ENCODE measurements at regions not wholly inside any gene's neighbourhood (a gene's known extent, or its start where the extent isn't known, plus 50 kb on each side); places are given as distances from the start of the nearest gene placed in this dataset.
"Not testable (repeated sequence)": the region's sequence is repeated elsewhere in the genome, so short reads cannot be mapped to it uniquely, and the experiment has no call there.

GRCh38 chr6:121717686-121718085 lies 282.2 kb downstream of the GJA1 start:
- TF ChIP-seq CTCF (IDR thresholded peaks at IDR 0.05; ENCODE audit: unreplicated experiment in 3 of 3) = no peak
- Mint-ChIP-seq H3K27ac (no peak overlapping the region), H3K4me3 (no peak overlapping the region), H3K4me1 (no peaks in the 10 kb centered on the region), H3K9me3 (no peaks in the 10 kb centered on the region), H3K27me3 (ENCODE audit: low read depth) (no peaks in the 10 kb centered on the region), H3K36me3 (ENCODE audit: low read depth) (no peaks in the 10 kb centered on the region)

- not testable (repeated sequence) for H3K27me3 Mint-ChIP-seq (ENCODE audit: low read depth); H3K36me3 Mint-ChIP-seq (ENCODE audit: low read depth); H3K9me3 Mint-ChIP-seq; H3K4me1 Mint-ChIP-seq; H3K4me3 Mint-ChIP-seq; H3K27ac Mint-ChIP-seq
These were observed 285.4 kb downstream of the GJA1 start for GRCh38 chr6:121720867-121721266.

- Mint-ChIP-seq H3K9me3 (no peaks in the 10 kb centered on the region), H3K4me3 (no peak overlapping the region), H3K27me3 (ENCODE audit: low read depth) (no peaks in the 10 kb centered on the region), H3K36me3 (ENCODE audit: low read depth) (no peaks in the 10 kb centered on the region), H3K4me1 (no peaks in the 10 kb centered on the region), H3K27ac (no peak overlapping the region)
- TF ChIP-seq CTCF (IDR thresholded peaks at IDR 0.05; ENCODE audit: unreplicated experiment in 3 of 3) = no peak
These were observed 288.2 kb downstream of the GJA1 start for GRCh38 chr6:121723623-121724022.

- H3K36me3 Mint-ChIP-seq (ENCODE audit: low read depth) = no peaks in the 10 kb centered on the region
- no peak overlapping the region for H3K4me3 Mint-ChIP-seq
- no peaks in the 10 kb centered on the region for H3K27me3 Mint-ChIP-seq (ENCODE audit: low read depth)
- no peak for TF ChIP-seq CTCF (IDR thresholded peaks at IDR 0.05; ENCODE audit: unreplicated experiment in 3 of 3)
- H3K27ac Mint-ChIP-seq = no peak overlapping the region
- H3K4me1 Mint-ChIP-seq = no peaks in the 10 kb centered on the region
- H3K9me3 Mint-ChIP-seq = no peaks in the 10 kb centered on the region
These were observed 289.1 kb downstream of the GJA1 start for GRCh38 chr6:121724576-121724975.

- H3K4me3 Mint-ChIP-seq = no peak overlapping the region
- H3K4me1 Mint-ChIP-seq = no peaks in the 10 kb centered on the region
- H3K36me3 Mint-ChIP-seq (ENCODE audit: low read depth) = no peaks in the 10 kb centered on the region
- TF ChIP-seq CTCF (IDR thresholded peaks at IDR 0.05; ENCODE audit: unreplicated experiment in 3 of 3) = no peak
- H3K27ac Mint-ChIP-seq = no peak overlapping the region
- H3K27me3 Mint-ChIP-seq (ENCODE audit: low read depth) = no peaks in the 10 kb centered on the region
- no peaks in the 10 kb centered on the region for H3K9me3 Mint-ChIP-seq
These were observed 291.1 kb downstream of the GJA1 start for GRCh38 chr6:121726596-121726995.

GRCh38 chr6:121730616-121731015 lies 295.2 kb downstream of the GJA1 start:
- no peaks in the 10 kb centered on the region for H3K27me3 Mint-ChIP-seq (ENCODE audit: low read depth)
- H3K4me3 Mint-ChIP-seq = no peak overlapping the region
- TF ChIP-seq CTCF (IDR thresholded peaks at IDR 0.05; ENCODE audit: unreplicated experiment in 3 of 3) = no peak
- no peaks in the 10 kb centered on the region for H3K9me3 Mint-ChIP-seq
- H3K36me3 Mint-ChIP-seq (ENCODE audit: low read depth) = no peaks in the 10 kb centered on the region
- H3K27ac Mint-ChIP-seq = no peak overlapping the region
- no peaks in the 10 kb centered on the region for H3K4me1 Mint-ChIP-seq

- no peak overlapping the region for H3K27ac Mint-ChIP-seq
- H3K9me3 Mint-ChIP-seq = no peaks in the 10 kb centered on the region
- H3K4me1 Mint-ChIP-seq = no peaks in the 10 kb centered on the region
- no peaks in the 10 kb centered on the region for H3K27me3 Mint-ChIP-seq (ENCODE audit: low read depth)
- no peak overlapping the region for H3K4me3 Mint-ChIP-seq
- no peaks in the 10 kb centered on the region for H3K36me3 Mint-ChIP-seq (ENCODE audit: low read depth)
- TF ChIP-seq CTCF (IDR thresholded peaks at IDR 0.05; ENCODE audit: unreplicated experiment in 3 of 3) = no peak
These were observed 295.9 kb downstream of the GJA1 start for GRCh38 chr6:121731381-121731780.

All from nephron (organoid).